K562 (cell line): ENCODE measurements at regions not wholly inside any gene's neighbourhood (a gene's known extent, or its start where the extent isn't known, plus 50 kb on each side); places are given as distances from the start of the nearest gene placed in this dataset.
A peak's percentile ranks its signal among the peaks of the same experiment; 100 is the strongest.

Experiments used
- ATF2 ChIP-seq: sonication (generic); formaldehyde crosslinking; IDR thresholded peaks from 2 replicates; pipeline ENCODE4 v1.8.1; 2022; ENCODE audit warnings: missing genetic modification reagents
- CSDE1 ChIP-seq, 2 experiments: fragments of 450-650 bp; IDR thresholded peaks; 2 replicates each; pipeline ENCODE4 v1.6.1; 2016; ENCODE audit warnings: mild to moderate bottlenecking in 1 of 2
- E2F6 ChIP-seq, 2 experiments: IDR thresholded peaks; 2 replicates each; pipeline ENCODE4 v1.6.1; 2011; ENCODE audit warnings: borderline replicate concordance in 1 of 2, control low read depth in 1 of 2, low read depth in 1 of 2, low read length in 1 of 2, mild to moderate bottlenecking in 1 of 2, mixed read lengths in 1 of 2, moderate library complexity in 1 of 2; ENCODE audit not compliant: insufficient read depth in 1 of 2, insufficient read length in 1 of 2, poor library complexity in 1 of 2, severe bottlenecking in 1 of 2; ENCODE audit errors: extremely low read depth in 1 of 2
- ETS1 ChIP-seq: conservative IDR thresholded peaks from 2 replicates; pipeline ENCODE4 v1.6.1; 2011; ENCODE audit warnings: low read depth, mild to moderate bottlenecking, low read length; ENCODE audit not compliant: control insufficient read depth
- FOXJ2 ChIP-seq: fragments of 200-800 bp; sonication (Bioruptor generic); IDR thresholded peaks from 2 replicates; pipeline ENCODE4 v1.6.1; 2016; ENCODE audit warnings: missing genetic modification characterization, missing compliant biosample characterization
- HOXB6 ChIP-seq: fragments of 250-450 bp; sonication (Bioruptor Pico); IDR thresholded peaks from 2 replicates; pipeline ENCODE4 v1.5.1; 2022; ENCODE audit warnings: mild to moderate bottlenecking, borderline replicate concordance
- KLF1 ChIP-seq: fragments of 450-650 bp; IDR thresholded peaks from 2 replicates; pipeline ENCODE4 v1.6.1; 2016; ENCODE audit warnings: missing genetic modification characterization, missing compliant biosample characterization
- MITF ChIP-seq: IDR thresholded peaks from 2 replicates; pipeline ENCODE4 v1.6.1; 2014; ENCODE audit warnings: antibody characterized with exemption
- NBN ChIP-seq: fragments of 450-650 bp; IDR thresholded peaks from 2 replicates; pipeline ENCODE4 v1.6.1; 2016; ENCODE audit warnings: low read depth, mild to moderate bottlenecking
- NFIX ChIP-seq: fragments of 250-450 bp; sonication (Bioruptor Pico); IDR thresholded peaks from 2 replicates; pipeline ENCODE4 v1.4.0; 2020; ENCODE audit warnings: low read depth, mild to moderate bottlenecking, moderate library complexity
- NR1H2 ChIP-seq: sonication (generic); formaldehyde crosslinking; IDR thresholded peaks from 2 replicates; pipeline ENCODE4 v1.4.0; 2020; ENCODE audit warnings: mild to moderate bottlenecking, missing genetic modification reagents
- PHB2 ChIP-seq: fragments of 450-650 bp; IDR thresholded peaks from 2 replicates; pipeline ENCODE4 v1.6.1; 2017; ENCODE audit warnings: low read depth
- THAP12 ChIP-seq: fragments of 250-450 bp; sonication (Bioruptor Pico); IDR thresholded peaks from 2 replicates; pipeline ENCODE4 v1.9.0; 2021; ENCODE audit warnings: mild to moderate bottlenecking, inconsistent platforms
- TOE1 ChIP-seq, 2 experiments: fragments of 450-650 bp in 1 of 2; sonication (generic) in 1 of 2; formaldehyde crosslinking in 1 of 2; IDR thresholded peaks; 2 replicates each; pipeline versions ENCODE4 v1.7.1 to v1.8.0; 2016 to 2022; ENCODE audit warnings: borderline replicate concordance in 2 of 2, mild to moderate bottlenecking in 2 of 2, antibody characterized with exemption in 1 of 2, inconsistent platforms in 1 of 2, low read depth in 1 of 2, missing genetic modification reagents in 1 of 2, moderate library complexity in 1 of 2
- YY1 ChIP-seq, 3 experiments: IDR thresholded peaks; 2 replicates each; pipeline ENCODE4 v1.6.1; 2011; ENCODE audit warnings: low read length in 2 of 3, mild to moderate bottlenecking in 2 of 3, moderate library complexity in 2 of 3, borderline replicate concordance in 1 of 3, control low read depth in 1 of 3, low read depth in 1 of 3; ENCODE audit not compliant: insufficient read depth in 3 of 3, insufficient replicate concordance in 2 of 3, control insufficient read depth in 1 of 3, insufficient read length in 1 of 3; ENCODE audit errors: extremely low read depth in 1 of 3
- ZC3H8 ChIP-seq: fragments of 450-650 bp; IDR thresholded peaks from 2 replicates; pipeline ENCODE4 v1.6.1; 2017

- TF ChIP-seq MITF: peak; percentile 75; the same call in 1 of the 2 replicates
- no peak for TF ChIP-seq CSDE1 (IDR thresholded peaks at IDR 0.05)
- TF ChIP-seq PHB2: no peak
- TF ChIP-seq TOE1 (IDR thresholded peaks at IDR 0.05; ENCODE audit: borderline replicate concordance): peak; percentile 79
- TF ChIP-seq TOE1 (CRISPR knock-in tag; IDR thresholded peaks at IDR 0.05; ENCODE audit: borderline replicate concordance, low read depth): no peak
- no peak for TF ChIP-seq ZC3H8
- no peak for TF ChIP-seq NR1H2
- TF ChIP-seq FOXJ2: peak; percentile 86
- peak; percentile 74; the same call in 1 of the 2 replicates for TF ChIP-seq NBN
- TF ChIP-seq ETS1: no peak
- peak; percentile 52; the same call in 1 of the 2 replicates for TF ChIP-seq THAP12 (CRISPR knock-in tag)
- TF ChIP-seq E2F6 (IDR thresholded peaks at IDR 0.05; ENCODE audit: borderline replicate concordance in 1 of 2, extremely low read depth in 1 of 2, insufficient read depth in 1 of 2, insufficient read length in 1 of 2, low read depth in 1 of 2, low read length in 1 of 2, poor library complexity in 1 of 2, severe bottlenecking in 1 of 2): peak; percentile 62 to 89
- TF ChIP-seq YY1 (IDR thresholded peaks at IDR 0.05; ENCODE audit: borderline replicate concordance in 1 of 3, control insufficient read depth in 1 of 3, extremely low read depth in 1 of 3, insufficient read depth in 3 of 3, insufficient read length in 1 of 3, insufficient replicate concordance in 2 of 3, low read depth in 1 of 3, low read length in 2 of 3): peak in 1 of 3 experiments; percentile 37
- no peak for TF ChIP-seq NFIX (CRISPR knock-in tag)
- TF ChIP-seq ATF2 (CRISPR knock-in tag): peak; percentile 98
- TF ChIP-seq KLF1 (tag): peak; percentile 94
- no peak for TF ChIP-seq HOXB6 (CRISPR knock-in tag)
These were observed 49.7 kb upstream of the ATF3 start (continued) for GRCh38 chr1:212558693-212559480.
